ENCODE measurements at regions not wholly inside any gene's neighbourhood (a gene's known extent, or its start where the extent isn't known, plus 50 kb on each side); places are given as distances from the start of the nearest gene placed in this dataset.

DNA sequence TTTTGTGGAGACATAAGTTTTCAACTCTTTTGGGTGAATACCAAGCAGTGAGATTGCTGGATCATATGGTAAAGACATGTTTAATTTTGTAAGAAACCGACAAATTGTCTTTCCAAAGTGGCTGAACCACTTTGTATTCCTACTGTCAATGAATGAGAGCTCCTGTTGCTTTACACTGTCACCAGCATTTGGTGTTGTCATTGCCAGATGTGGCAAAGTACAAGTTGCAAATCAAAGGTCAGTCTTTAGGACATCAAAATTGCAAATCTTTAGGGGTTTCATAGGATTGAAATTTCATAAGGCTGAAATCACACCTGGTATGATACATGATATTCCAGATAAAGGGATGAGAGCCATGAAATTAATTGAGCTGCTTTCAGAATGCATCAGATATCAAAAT, 67.7 kb upstream of the ELOVL6 start:
- no peak for TF ChIP-seq POLR2AphosphoS5 (IDR thresholded peaks at IDR 0.05)
- TF ChIP-seq, protein P1, sequence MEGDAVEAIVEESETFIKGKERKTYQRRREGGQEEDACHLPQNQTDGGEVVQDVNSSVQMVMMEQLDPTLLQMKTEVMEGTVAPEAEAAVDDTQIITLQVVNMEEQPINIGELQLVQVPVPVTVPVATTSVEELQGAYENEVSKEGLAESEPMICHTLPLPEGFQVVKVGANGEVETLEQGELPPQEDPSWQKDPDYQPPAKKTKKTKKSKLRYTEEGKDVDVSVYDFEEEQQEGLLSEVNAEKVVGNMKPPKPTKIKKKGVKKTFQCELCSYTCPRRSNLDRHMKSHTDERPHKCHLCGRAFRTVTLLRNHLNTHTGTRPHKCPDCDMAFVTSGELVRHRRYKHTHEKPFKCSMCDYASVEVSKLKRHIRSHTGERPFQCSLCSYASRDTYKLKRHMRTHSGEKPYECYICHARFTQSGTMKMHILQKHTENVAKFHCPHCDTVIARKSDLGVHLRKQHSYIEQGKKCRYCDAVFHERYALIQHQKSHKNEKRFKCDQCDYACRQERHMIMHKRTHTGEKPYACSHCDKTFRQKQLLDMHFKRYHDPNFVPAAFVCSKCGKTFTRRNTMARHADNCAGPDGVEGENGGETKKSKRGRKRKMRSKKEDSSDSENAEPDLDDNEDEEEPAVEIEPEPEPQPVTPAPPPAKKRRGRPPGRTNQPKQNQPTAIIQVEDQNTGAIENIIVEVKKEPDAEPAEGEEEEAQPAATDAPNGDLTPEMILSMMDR (IDR thresholded peaks at IDR 0.05): no peak

All from transverse colon (tissue), 4 donors.